Stomach (tissue), 4 donors: ENCODE measurements at regions not wholly inside any gene's neighbourhood (a gene's known extent, or its start where the extent isn't known, plus 50 kb on each side); places are given as distances from the start of the nearest gene placed in this dataset.

Experiments used
- CTCF ChIP-seq, 7 experiments: fragments of 450-650 bp in 4 of 7; fragments of 200-600 bp in 3 of 7; sonication (generic) in 3 of 7; IDR thresholded peaks; one replicate each; pipeline ENCODE4 v1.5.1; 2016 to 2019; ENCODE audit warnings: antibody characterized with exemption in 7 of 7, control low read depth in 2 of 7, mild to moderate bottlenecking in 1 of 7
- EP300 ChIP-seq: sonication (generic); formaldehyde crosslinking; IDR thresholded peaks from one replicate; pipeline ENCODE4 v1.6.1; 2017; ENCODE audit warnings: antibody characterized with exemption
- POLR2A ChIP-seq, 4 donors: fragments of 450-650 bp; IDR thresholded peaks; one replicate each; pipeline ENCODE4 v1.6.1; 2016; ENCODE audit warnings: antibody characterized with exemption in 4 of 4, control low read depth in 2 of 4, mild to moderate bottlenecking in 1 of 4, moderate library complexity in 1 of 4

GRCh38 chr5:107774316-107774715, 103.6 kb upstream of the EFNA5 start:
- TF ChIP-seq POLR2A (IDR thresholded peaks at IDR 0.05) (no peak), CTCF (IDR thresholded peaks at IDR 0.05) (no peak), EP300 (no peak)
